Calu3 (cell line): ENCODE measurements at regions not wholly inside any gene's neighbourhood (a gene's known extent, or its start where the extent isn't known, plus 50 kb on each side); places are given as distances from the start of the nearest gene placed in this dataset.

Source experiments
- BruUV-seq: library from RNA; stranded (reverse); fragments of 400-500 nt; replicated peaks from 2 replicates; lab custom pipeline; 2021; lab: Mats Ljungman, UMichigan
- CTCF ChIA-PET: fragments of 300-600 bp; sonication (Branson Sonifier 250); formaldehyde crosslinking; loops from one replicate; lab custom pipeline; 2022; ENCODE audit warnings: antibody characterized with exemption; lab: Charles Lee
- DNase-seq: peaks from one replicate; pipeline ENCODE4 v3.0.0; 2022
- H3K27ac Mint-ChIP-seq: one replicate; pipeline ENCODE4 v1.8.0; 2022; ENCODE audit warnings: mixed read lengths; ENCODE audit not compliant: unreplicated experiment
- H3K27me3 Mint-ChIP-seq: one replicate; pipeline ENCODE4 v1.8.0; 2022; ENCODE audit warnings: mixed read lengths; ENCODE audit not compliant: unreplicated experiment
- H3K36me3 Mint-ChIP-seq: one replicate; pipeline ENCODE4 v1.8.0; 2022; ENCODE audit warnings: mild to moderate bottlenecking, moderate library complexity, mixed read lengths; ENCODE audit not compliant: insufficient read depth, unreplicated experiment
- H3K4me1 Mint-ChIP-seq: one replicate; pipeline ENCODE4 v1.8.0; 2022; ENCODE audit warnings: mild to moderate bottlenecking, low read depth, mixed read lengths; ENCODE audit not compliant: unreplicated experiment
- H3K4me3 Mint-ChIP-seq: one replicate; pipeline ENCODE4 v1.8.0; 2022; ENCODE audit warnings: mild to moderate bottlenecking, low read depth, moderate library complexity, mixed read lengths; ENCODE audit not compliant: unreplicated experiment
- H3K9me3 Mint-ChIP-seq: one replicate; pipeline ENCODE4 v1.8.0; 2022; ENCODE audit warnings: low read depth, mixed read lengths; ENCODE audit not compliant: unreplicated experiment
- CTCF ChIP-seq: fragments of 200-600 bp; IDR thresholded peaks from one replicate; pipeline ENCODE4 v1.8.0; 2022; ENCODE audit warnings: antibody characterized with exemption; ENCODE audit not compliant: unreplicated experiment
- intact Hi-C: fragments of 100-400 bp; cut with micrococcal nuclease; formaldehyde crosslinking; loops from one replicate; pipeline ENCODE4 v1.10.0; 2022; ENCODE audit not compliant: unreplicated experiment

DNA sequence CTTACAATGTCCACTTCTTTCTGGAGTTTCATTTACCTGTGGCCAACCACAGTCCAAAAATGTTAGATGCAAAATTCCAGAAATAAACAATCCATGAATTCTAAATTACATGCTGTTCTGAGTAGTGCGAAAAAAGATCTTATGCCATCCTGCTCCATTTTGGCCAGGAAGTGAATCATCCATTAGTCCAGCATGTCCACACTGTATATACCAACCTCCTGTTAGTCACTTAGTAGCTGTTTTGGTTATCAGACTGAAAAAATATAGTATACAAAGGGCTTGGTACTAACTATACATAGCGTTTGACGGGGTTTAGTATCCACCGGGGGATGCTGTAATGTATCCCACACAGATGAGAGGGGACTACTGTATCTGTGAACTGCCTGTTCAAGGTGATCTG is 618.0 kb upstream of the ARGLU1 start:
- no peak for TF ChIP-seq CTCF
- H3K27ac Mint-ChIP-seq = no peak overlapping the region
- H3K9me3 Mint-ChIP-seq = no peaks in the 10 kb centered on the region
- no peaks in the 10 kb centered on the region for H3K4me1 Mint-ChIP-seq
- H3K27me3 Mint-ChIP-seq = no peaks in the 10 kb centered on the region
- no peak for DNase-seq
- no TSS peak for BruUV-seq
- CTCF ChIA-PET = no interaction called here
- H3K4me3 Mint-ChIP-seq = no peak overlapping the region
- intact Hi-C loops = no loop called here
- H3K36me3 Mint-ChIP-seq = no peaks in the 10 kb centered on the region

- Mint-ChIP-seq H3K27ac (no peak overlapping the region), H3K27me3 (no peaks in the 10 kb centered on the region), H3K4me1 (no peaks in the 10 kb centered on the region), H3K36me3 (no peaks in the 10 kb centered on the region), H3K9me3 (peaks cover 3% of the 10 kb centered on the region), H3K4me3 (no peak overlapping the region)
- intact Hi-C loops = no loop called here
- CTCF ChIA-PET = no interaction called here
- DNase-seq = no peak
- BruUV-seq = no TSS peak
- no peak for TF ChIP-seq CTCF
These were observed 602.5 kb upstream of the ARGLU1 start for GRCh38 chr13:107170270-107170931.

DNA sequence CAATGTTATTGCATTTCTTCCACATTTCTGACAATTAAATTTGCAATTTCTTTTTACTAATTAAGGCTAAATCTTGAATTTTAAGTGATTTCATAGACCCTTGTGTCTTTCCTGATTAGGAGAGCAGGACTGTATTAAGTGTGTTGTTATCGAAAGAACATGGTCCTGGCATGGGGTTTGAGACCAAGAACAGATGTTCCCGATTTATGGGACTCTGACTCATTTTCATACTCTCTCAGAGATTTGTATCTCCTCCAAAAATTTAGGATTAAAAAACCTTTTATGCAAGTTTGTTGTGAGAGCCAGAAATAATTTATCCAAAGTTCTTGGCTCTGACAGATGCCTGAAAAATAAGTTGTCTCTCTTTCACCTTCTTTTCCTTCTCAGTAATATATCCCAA is 589.3 kb upstream of the ARGLU1 start:
- no peaks in the 10 kb centered on the region for H3K27me3 Mint-ChIP-seq
- intact Hi-C loops = no loop called here
- H3K27ac Mint-ChIP-seq = no peak overlapping the region
- H3K4me3 Mint-ChIP-seq = no peak overlapping the region
- DNase-seq = no peak
- no peaks in the 10 kb centered on the region for H3K4me1 Mint-ChIP-seq
- no peaks in the 10 kb centered on the region for H3K36me3 Mint-ChIP-seq
- BruUV-seq = no TSS peak
- TF ChIP-seq CTCF = no peak
- CTCF ChIA-PET = no interaction called here
- H3K9me3 Mint-ChIP-seq = no peaks in the 10 kb centered on the region

DNA sequence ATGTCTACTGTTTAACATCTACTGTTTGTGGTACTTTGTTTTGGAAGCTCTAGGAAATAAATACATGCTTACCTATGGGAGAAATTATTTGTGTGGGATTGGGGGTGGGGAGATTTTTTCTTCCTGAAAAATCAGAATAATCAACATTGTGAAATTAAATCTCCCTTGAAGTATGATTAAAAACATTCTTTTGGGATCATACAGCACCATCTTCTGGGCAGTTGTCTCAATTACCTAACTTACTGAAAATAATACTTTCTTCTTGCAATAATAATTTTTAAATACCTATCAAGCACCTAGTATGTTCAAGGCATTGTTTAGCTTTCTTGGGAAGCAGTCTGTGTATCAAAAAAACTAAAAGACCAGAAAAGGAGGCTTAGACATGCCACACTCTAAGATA is 576.5 kb upstream of the ARGLU1 start:
- CTCF ChIA-PET = no interaction called here
- no peaks in the 10 kb centered on the region for H3K36me3 Mint-ChIP-seq
- H3K4me1 Mint-ChIP-seq = no peaks in the 10 kb centered on the region
- intact Hi-C loops = no loop called here
- TF ChIP-seq CTCF = no peak
- H3K4me3 Mint-ChIP-seq = no peak overlapping the region
- H3K27ac Mint-ChIP-seq = no peak overlapping the region
- H3K27me3 Mint-ChIP-seq = no peaks in the 10 kb centered on the region
- no peaks in the 10 kb centered on the region for H3K9me3 Mint-ChIP-seq
- no peak for DNase-seq
- no TSS peak for BruUV-seq
